DND-41 (cell line): ENCODE measurements at regions not wholly inside any gene's neighbourhood (a gene's known extent, or its start where the extent isn't known, plus 50 kb on each side); places are given as distances from the start of the nearest gene placed in this dataset.

Source experiments
- EZH2 ChIP-seq: IDR thresholded peaks from 3 replicates; pipeline ENCODE4 v1.6.1; 2012; ENCODE audit warnings: borderline replicate concordance, low read depth, mild to moderate bottlenecking, moderate library complexity, low read length, inconsistent platforms; ENCODE audit not compliant: severe bottlenecking
- TF ChIP-seq, protein P1 (sequence below): IDR thresholded peaks from 2 replicates; pipeline ENCODE4 v1.5.1; 2012; ENCODE audit warnings: borderline replicate concordance, low read length, moderate library complexity, mild to moderate bottlenecking; ENCODE audit not compliant: poor library complexity, severe bottlenecking; ENCODE audit errors: extremely low read depth

DNA sequence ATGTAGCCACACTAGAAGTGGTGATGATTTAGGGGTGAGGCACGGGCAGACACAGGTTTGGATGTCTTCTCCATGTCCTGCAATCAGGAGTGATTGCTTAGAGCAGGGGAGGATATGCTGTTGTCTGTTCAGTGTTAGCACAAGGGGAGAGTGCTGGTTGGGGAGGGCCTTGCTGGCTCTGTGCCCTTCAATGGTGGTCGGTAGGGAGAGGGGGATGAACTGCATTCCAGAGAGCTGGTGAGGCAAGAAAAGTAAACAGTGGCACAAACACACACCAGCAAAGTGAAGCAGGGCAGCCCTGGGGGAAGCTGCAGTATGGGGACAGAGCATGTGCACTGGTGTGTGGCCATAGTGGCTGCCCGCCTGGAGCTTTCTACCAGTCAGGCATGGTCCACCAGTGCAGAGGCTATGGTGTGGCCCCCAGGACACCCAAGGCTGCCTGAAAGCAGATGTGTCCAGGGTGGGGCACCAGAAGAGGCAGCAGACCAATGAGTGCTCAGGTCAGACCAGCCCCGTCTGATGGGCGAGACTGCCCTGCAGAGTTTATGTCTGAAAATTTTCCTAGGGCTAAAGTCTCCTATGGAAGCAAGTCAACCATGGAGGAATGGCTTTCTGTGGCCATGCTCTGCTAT lies 1676.9 kb downstream of the PCDH9 start:
- TF ChIP-seq, protein P1, sequence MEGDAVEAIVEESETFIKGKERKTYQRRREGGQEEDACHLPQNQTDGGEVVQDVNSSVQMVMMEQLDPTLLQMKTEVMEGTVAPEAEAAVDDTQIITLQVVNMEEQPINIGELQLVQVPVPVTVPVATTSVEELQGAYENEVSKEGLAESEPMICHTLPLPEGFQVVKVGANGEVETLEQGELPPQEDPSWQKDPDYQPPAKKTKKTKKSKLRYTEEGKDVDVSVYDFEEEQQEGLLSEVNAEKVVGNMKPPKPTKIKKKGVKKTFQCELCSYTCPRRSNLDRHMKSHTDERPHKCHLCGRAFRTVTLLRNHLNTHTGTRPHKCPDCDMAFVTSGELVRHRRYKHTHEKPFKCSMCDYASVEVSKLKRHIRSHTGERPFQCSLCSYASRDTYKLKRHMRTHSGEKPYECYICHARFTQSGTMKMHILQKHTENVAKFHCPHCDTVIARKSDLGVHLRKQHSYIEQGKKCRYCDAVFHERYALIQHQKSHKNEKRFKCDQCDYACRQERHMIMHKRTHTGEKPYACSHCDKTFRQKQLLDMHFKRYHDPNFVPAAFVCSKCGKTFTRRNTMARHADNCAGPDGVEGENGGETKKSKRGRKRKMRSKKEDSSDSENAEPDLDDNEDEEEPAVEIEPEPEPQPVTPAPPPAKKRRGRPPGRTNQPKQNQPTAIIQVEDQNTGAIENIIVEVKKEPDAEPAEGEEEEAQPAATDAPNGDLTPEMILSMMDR, result no peak
- no peak for TF ChIP-seq EZH2
